Astrocyte of the spinal cord (primary cell): ENCODE measurements at regions not wholly inside any gene's neighbourhood (a gene's known extent, or its start where the extent isn't known, plus 50 kb on each side); places are given as distances from the start of the nearest gene placed in this dataset.

Experiments used
- DNase-seq: peaks from one replicate; pipeline ENCODE4 v3.0.0; 2011; ENCODE audit warnings: low read depth, low spot score
- H3K4me3 ChIP-seq: 2 replicates; pipeline ENCODE4 v1.5.1; 2011; ENCODE audit warnings: low read depth, mild to moderate bottlenecking, low read length, moderate library complexity
- in situ Hi-C: cut with HindIII; loops from 2 replicates; pipeline ENCODE4 v1.10.0; 2017; ENCODE audit warnings: low sequenced_read_pairs
- TF ChIP-seq, protein P1 (sequence below): IDR thresholded peaks from 2 replicates; pipeline ENCODE4 v1.5.1; 2012; ENCODE audit warnings: low read depth, mild to moderate bottlenecking, low read length, inconsistent platforms

- DNase-seq, result no peak
- H3K4me3 ChIP-seq, result no peak overlapping the region
- in situ Hi-C loops, result no loop called here
- TF ChIP-seq, protein P1, sequence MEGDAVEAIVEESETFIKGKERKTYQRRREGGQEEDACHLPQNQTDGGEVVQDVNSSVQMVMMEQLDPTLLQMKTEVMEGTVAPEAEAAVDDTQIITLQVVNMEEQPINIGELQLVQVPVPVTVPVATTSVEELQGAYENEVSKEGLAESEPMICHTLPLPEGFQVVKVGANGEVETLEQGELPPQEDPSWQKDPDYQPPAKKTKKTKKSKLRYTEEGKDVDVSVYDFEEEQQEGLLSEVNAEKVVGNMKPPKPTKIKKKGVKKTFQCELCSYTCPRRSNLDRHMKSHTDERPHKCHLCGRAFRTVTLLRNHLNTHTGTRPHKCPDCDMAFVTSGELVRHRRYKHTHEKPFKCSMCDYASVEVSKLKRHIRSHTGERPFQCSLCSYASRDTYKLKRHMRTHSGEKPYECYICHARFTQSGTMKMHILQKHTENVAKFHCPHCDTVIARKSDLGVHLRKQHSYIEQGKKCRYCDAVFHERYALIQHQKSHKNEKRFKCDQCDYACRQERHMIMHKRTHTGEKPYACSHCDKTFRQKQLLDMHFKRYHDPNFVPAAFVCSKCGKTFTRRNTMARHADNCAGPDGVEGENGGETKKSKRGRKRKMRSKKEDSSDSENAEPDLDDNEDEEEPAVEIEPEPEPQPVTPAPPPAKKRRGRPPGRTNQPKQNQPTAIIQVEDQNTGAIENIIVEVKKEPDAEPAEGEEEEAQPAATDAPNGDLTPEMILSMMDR, result no peak
These were observed 99.9 kb upstream of the ZNF236 start for GRCh38 chr18:76722224-76723061.

DNA sequence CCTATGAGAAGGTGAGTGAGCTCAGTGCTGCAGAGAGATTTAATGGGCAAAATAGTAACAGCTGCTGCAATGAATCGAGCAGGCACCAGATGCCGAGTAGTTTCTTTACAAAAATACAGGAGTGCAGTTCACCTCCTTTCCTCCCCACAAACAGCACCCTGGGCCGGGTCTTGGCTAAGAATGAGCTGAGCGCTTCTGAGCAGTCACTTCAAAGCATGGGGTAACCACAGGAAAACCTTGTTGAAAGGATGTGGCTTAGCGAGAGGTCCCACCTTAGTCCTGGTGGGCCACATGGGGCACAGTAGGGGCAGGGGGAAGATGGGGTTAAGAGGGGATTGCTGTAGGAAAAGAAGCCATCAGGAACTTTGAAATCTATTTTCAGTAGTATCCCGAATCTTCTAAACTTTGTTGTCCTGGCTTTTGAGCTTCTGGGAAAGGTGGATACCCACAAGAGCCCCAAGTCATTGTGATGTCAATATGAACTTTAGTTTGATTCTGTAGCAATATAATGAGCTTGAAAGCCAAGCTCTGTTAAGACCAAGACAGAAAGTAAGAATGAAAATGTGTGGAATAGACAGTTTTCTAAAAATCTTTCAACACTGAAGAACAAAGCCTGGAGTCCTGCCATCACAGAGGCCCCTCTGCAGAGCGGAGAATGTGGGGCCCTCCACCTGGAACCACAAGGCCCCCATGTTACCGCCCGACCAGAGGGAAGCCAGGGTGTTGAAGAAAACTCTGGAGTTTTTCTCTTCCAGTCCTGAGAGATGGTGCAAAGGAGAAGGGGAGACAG is 101.0 kb upstream of the ZNF236 start:
- TF ChIP-seq, protein P1, result no peak
- in situ Hi-C loops, result no loop called here
- no peak for DNase-seq
- no peak overlapping the region for H3K4me3 ChIP-seq

- in situ Hi-C loops, result no loop called here
- TF ChIP-seq, protein P1, result no peak
- no peak for DNase-seq
- H3K4me3 ChIP-seq, result no peak overlapping the region
These were observed 101.7 kb upstream of the ZNF236 start for GRCh38 chr18:76720683-76721082.

GRCh38 chr18:76715012-76715610 is 107.2 kb upstream of the ZNF236 start:
- in situ Hi-C loops, result no loop called here
- no peak overlapping the region for H3K4me3 ChIP-seq
- no peak for DNase-seq
- TF ChIP-seq, protein P1, result no peak

DNA sequence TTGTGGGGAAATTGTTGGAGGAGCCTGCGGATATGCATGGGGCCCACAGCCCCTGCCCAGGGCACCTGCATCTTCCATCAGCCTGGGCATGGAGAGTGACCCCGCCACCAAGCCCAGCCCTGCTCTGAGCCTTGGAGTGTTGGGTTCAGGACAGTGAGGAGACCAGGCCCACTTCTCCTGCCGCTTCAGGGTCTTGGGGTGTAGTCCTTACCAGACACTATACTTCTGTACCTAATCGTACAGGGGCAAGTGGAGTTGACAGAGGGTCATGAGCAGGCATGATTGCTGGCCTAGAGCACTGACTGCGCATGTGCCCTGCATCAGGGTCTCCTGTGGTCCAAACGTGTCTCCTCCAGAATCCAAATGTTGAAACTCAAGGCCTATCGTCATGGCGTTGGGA is 108.9 kb upstream of the ZNF236 start:
- in situ Hi-C loops, result no loop called here
- no peak overlapping the region for H3K4me3 ChIP-seq
- no peak for DNase-seq
- TF ChIP-seq, protein P1, result no peak

DNA sequence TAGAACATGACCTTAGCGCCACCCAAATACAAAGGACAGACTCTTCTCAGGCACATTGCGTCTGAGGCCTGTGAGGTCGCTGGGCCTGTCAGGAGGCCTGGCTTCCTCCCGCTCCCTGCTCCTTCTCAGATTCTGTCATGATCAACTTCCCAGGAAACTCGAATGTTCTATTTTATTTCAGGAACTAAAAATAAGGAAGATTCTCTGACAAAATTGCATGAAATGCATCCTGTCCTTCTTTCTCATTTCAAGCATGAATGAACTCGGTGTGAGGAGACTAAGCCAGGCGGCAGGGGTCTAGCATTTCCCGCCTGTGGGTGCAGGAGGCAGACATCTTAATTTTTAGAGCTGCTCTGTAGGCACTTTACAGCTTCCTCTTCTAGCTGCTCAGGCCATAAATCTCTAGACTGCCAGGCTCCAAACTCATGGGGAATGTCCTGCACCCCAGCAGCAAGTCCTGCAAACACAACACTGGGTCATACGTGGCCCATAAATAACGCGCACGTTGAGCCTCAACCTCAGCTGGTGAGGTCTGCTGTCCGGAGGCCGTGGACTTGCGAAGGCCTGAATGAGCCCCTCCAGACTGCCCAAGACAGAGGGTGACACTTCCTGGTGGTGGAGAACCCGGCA is 109.7 kb upstream of the ZNF236 start:
- no peak overlapping the region for H3K4me3 ChIP-seq
- in situ Hi-C loops, result no loop called here

More for the DNA sequence above, 109.7 kb upstream of the ZNF236 start:
- no peak for DNase-seq
- TF ChIP-seq, protein P1, result no peak
